Peyer's patch (tissue), 4 donors: ENCODE measurements at regions not wholly inside any gene's neighbourhood (a gene's known extent, or its start where the extent isn't known, plus 50 kb on each side); places are given as distances from the start of the nearest gene placed in this dataset.
"Not testable (repeated sequence)": the region's sequence is repeated elsewhere in the genome, so short reads cannot be mapped to it uniquely, and the experiment has no call there.

Experiments
- DNase-seq, 3 donors: peaks; one replicate each; pipeline ENCODE4 v3.0.0-alpha.2; 2017 to 2019
- H3K27ac ChIP-seq, 4 donors: fragments of 200-600 bp; sonication (generic); one replicate each; pipeline ENCODE4 v1.5.1; 2016 to 2019
- H3K27me3 ChIP-seq, 2 donors: fragments of 200-600 bp; sonication (generic); one replicate each; pipeline ENCODE4 v1.5.1; 2019
- H3K36me3 ChIP-seq, 3 donors: fragments of 200-600 bp; sonication (generic); one replicate each; pipeline ENCODE4 v1.5.1; 2016 to 2019
- H3K4me1 ChIP-seq, 4 donors: fragments of 200-600 bp; sonication (generic); one replicate each; pipeline ENCODE4 v1.5.1; 2016 to 2019
- H3K4me3 ChIP-seq, 4 donors: fragments of 200-600 bp; sonication (generic); 1 replicate in 3 of 4; 2 replicates in 1 of 4; pipeline ENCODE4 v1.5.1; 2016 to 2019; ENCODE audit warnings: mild to moderate bottlenecking in 1 of 4
- H3K9me3 ChIP-seq, 4 donors: fragments of 200-600 bp; sonication (generic); one replicate each; pipeline ENCODE4 v1.5.1; 2016 to 2019; ENCODE audit warnings: mild to moderate bottlenecking in 1 of 4
- POLR2A ChIP-seq, 2 donors: fragments of 450-650 bp; IDR thresholded peaks; one replicate each; pipeline ENCODE4 v1.5.1; 2017; ENCODE audit warnings: antibody characterized with exemption in 2 of 2, mild to moderate bottlenecking in 2 of 2, moderate library complexity in 2 of 2
- TF ChIP-seq, protein P1 (sequence below), 6 experiments: fragments of 450-650 bp in 4 of 6; fragments of 200-600 bp in 2 of 6; sonication (generic) in 1 of 6; IDR thresholded peaks; one replicate each; pipeline ENCODE4 v1.5.1; 2017 to 2019; ENCODE audit warnings: antibody characterized with exemption in 6 of 6, mild to moderate bottlenecking in 3 of 6, moderate library complexity in 1 of 6

DNA sequence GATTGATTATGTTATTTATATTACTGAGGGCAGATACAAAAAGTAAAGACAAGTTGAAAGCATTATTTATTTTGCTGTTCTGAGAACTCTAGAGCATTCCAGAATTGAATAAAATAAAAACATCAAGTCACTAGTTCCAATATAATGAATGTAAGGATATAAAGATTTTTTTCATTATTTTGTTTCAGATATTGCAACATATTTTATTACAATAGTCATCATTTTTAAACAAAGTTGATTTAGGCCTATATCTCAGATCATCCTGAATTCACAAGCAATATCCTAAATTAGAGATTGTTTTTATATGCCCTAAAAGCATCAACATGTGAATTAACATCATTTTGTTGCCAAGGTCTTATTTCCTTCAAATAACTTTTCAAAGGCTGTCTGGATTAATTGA lies 535.6 kb upstream of the KCND2 start:
- no peak for DNase-seq
- Histone ChIP-seq H3K27me3 (no peaks in the 10 kb centered on the region), H3K27ac (no peak overlapping the region), H3K9me3 (no peaks in the 10 kb centered on the region), H3K4me1 (no peaks in the 10 kb centered on the region), H3K4me3 (no peak overlapping the region), H3K36me3 (no peaks in the 10 kb centered on the region)
- TF ChIP-seq POLR2A (IDR thresholded peaks at IDR 0.05) = no peak
- TF ChIP-seq, protein P1, sequence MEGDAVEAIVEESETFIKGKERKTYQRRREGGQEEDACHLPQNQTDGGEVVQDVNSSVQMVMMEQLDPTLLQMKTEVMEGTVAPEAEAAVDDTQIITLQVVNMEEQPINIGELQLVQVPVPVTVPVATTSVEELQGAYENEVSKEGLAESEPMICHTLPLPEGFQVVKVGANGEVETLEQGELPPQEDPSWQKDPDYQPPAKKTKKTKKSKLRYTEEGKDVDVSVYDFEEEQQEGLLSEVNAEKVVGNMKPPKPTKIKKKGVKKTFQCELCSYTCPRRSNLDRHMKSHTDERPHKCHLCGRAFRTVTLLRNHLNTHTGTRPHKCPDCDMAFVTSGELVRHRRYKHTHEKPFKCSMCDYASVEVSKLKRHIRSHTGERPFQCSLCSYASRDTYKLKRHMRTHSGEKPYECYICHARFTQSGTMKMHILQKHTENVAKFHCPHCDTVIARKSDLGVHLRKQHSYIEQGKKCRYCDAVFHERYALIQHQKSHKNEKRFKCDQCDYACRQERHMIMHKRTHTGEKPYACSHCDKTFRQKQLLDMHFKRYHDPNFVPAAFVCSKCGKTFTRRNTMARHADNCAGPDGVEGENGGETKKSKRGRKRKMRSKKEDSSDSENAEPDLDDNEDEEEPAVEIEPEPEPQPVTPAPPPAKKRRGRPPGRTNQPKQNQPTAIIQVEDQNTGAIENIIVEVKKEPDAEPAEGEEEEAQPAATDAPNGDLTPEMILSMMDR (IDR thresholded peaks at IDR 0.05) = no peak

DNA sequence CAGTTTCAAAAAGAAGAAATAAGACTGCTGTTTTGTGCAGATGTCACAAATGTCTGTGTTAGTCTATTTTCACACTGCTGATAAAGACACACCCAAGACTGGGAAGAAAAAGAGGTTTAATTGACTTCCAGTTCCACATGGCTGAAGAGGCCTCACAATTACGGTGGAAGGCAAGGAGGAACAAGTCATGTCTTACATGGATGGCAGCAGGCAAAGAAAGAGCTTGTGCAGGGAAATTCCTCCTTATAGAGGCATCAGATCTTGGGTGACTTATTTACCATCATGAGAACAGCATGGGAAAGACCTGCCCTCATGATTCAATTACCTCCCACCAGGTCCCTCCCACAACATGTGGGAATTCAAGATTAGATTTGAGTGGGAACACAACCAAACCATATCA lies 527.7 kb upstream of the KCND2 start:
- not testable (repeated sequence) for DNase-seq, H3K27me3 ChIP-seq, H3K27ac ChIP-seq, H3K4me1 ChIP-seq, H3K9me3 ChIP-seq, H3K36me3 ChIP-seq, H3K4me3 ChIP-seq

DNA sequence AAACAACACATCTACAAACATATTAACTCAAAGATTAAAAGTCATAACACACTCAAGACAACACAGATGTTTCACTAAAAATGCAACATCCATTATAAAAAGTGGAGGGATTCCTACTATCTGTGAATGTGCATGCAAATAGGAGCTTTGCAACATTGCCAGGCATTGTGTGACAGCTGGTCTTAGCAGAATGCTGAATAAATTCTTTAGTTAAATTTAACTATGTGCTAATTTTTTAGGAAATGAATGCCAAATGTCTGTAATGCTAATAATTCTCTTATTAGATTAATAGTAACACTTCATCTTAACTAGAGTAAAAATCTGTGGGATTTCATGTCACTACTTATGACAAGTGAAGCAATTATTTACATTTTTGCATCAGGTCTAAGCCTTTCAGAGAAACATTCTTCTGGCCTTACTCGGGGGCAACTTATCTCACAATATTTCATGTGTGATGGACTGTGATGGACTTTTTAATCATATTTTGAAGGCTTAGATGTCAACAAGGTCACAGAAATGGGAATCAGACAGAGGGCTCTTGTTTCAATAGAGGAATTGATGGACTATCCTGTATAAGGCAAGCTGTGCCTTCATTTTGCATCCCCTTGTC lies 524.6 kb upstream of the KCND2 start:
- no peaks in the 10 kb centered on the region for H3K9me3 ChIP-seq
- DNase-seq = no peak
- H3K27ac ChIP-seq = no peak overlapping the region
- no peaks in the 10 kb centered on the region for H3K4me1 ChIP-seq
- TF ChIP-seq, protein P1 (IDR thresholded peaks at IDR 0.05) = no peak
- no peak for TF ChIP-seq POLR2A (IDR thresholded peaks at IDR 0.05)
- no peak overlapping the region for H3K4me3 ChIP-seq
- H3K27me3 ChIP-seq = no peaks in the 10 kb centered on the region
- no peaks in the 10 kb centered on the region for H3K36me3 ChIP-seq

DNA sequence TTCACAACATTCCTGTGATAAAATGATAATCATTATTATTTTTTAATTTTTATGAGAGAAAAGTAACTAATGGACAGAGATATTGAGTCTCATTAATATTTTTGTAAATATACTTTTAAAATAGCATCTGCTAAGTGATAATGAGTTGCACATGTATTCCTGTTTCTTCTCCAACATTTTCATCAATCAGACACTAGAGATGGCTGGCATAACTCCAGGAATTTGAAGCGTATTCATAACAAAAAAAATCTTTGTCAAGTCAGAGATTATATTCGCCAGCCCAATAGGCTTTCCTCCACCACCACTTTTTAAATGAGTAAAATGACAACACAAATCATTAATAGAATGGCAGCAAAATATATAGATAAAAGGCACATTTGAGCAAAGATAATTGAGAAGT lies 524.0 kb upstream of the KCND2 start:
- no peak overlapping the region for H3K27ac ChIP-seq

DNA sequence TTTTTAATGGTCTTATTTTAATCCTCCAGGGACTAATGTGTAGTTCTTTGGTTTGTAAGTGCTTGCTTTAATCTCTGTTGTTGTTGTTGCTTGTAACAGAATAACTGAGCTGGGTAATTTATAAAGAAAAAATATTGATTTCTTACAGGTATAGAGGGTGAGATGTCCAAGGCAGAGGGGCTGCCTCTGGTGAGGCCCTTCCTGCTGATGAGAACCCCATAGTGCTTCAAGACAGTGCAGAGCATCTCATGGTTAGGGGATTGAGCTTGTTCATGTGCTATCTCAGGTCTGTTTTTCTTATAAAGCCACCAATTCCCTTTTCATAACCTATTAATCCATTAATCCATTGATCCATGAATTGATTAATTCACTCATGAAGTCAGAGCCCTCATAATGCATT lies 516.3 kb upstream of the KCND2 start:
- H3K27ac ChIP-seq = no peak overlapping the region
- DNase-seq = no peak
- no peaks in the 10 kb centered on the region for H3K4me1 ChIP-seq
- H3K36me3 ChIP-seq = no peaks in the 10 kb centered on the region
- no peaks in the 10 kb centered on the region for H3K9me3 ChIP-seq
- H3K4me3 ChIP-seq = no peak overlapping the region
- no peaks in the 10 kb centered on the region for H3K27me3 ChIP-seq
- TF ChIP-seq, protein P1 (IDR thresholded peaks at IDR 0.05) = no peak
- TF ChIP-seq POLR2A (IDR thresholded peaks at IDR 0.05) = no peak

More for the DNA sequence above, 524.0 kb upstream of the KCND2 start:
- DNase-seq = no peak
- Histone ChIP-seq H3K4me1 (no peaks in the 10 kb centered on the region), H3K9me3 (no peaks in the 10 kb centered on the region), H3K4me3 (no peak overlapping the region), H3K36me3 (no peaks in the 10 kb centered on the region), H3K27me3 (no peaks in the 10 kb centered on the region)
- TF ChIP-seq, protein P1 (IDR thresholded peaks at IDR 0.05) = no peak
- no peak for TF ChIP-seq POLR2A (IDR thresholded peaks at IDR 0.05)

DNA sequence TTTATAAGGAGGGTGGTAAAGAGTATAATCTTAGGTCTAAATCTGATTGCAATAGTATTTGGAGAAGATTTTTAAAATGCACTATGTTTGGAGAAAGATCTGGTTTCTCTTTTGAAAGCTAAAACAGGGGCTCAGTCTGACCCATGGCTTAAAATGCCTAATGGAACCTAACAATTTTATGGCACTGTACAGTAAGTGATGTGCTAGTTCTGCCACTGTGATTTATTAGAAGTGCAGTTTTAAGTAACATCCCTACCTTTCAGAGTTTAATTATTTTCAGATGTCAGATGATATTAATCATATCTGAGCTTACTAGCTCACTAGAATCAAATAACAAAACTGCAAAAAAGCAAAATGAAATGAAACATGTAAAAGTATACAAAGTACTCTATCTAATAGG lies 514.7 kb upstream of the KCND2 start:
- DNase-seq = no peak
- Histone ChIP-seq H3K9me3 (no peaks in the 10 kb centered on the region), H3K36me3 (no peaks in the 10 kb centered on the region), H3K27ac (no peak overlapping the region), H3K4me3 (no peak overlapping the region), H3K4me1 (no peaks in the 10 kb centered on the region), H3K27me3 (no peaks in the 10 kb centered on the region)
- TF ChIP-seq POLR2A (IDR thresholded peaks at IDR 0.05) = no peak
- TF ChIP-seq, protein P1 (IDR thresholded peaks at IDR 0.05) = no peak
